GM23248 (cell line): ENCODE measurements at regions not wholly inside any gene's neighbourhood (a gene's known extent, or its start where the extent isn't known, plus 50 kb on each side); places are given as distances from the start of the nearest gene placed in this dataset.
"Not testable (repeated sequence)": the region's sequence is repeated elsewhere in the genome, so short reads cannot be mapped to it uniquely, and the experiment has no call there.

ENCODE experiments used
- DNase-seq: peaks from one replicate; pipeline ENCODE4 v3.0.0-alpha.2; 2015
- H2AFZ ChIP-seq: fragments of 200-600 bp; sonication (generic); 2 replicates; pipeline ENCODE4 v1.6.1; 2016; ENCODE audit warnings: antibody characterized with exemption
- H3F3A ChIP-seq: fragments of 200-600 bp; sonication (generic); 2 replicates; pipeline ENCODE4 v1.6.1; 2016; ENCODE audit warnings: mild to moderate bottlenecking, antibody characterized with exemption, mixed run types; ENCODE audit not compliant: insufficient read depth
- H3K27ac ChIP-seq: fragments of 200-600 bp; sonication (generic); 2 replicates; pipeline ENCODE4 v1.5.1; 2016; ENCODE audit warnings: mild to moderate bottlenecking
- H3K27me3 ChIP-seq: fragments of 200-600 bp; sonication (generic); replicated peaks from 2 replicates; pipeline ENCODE4 v1.6.1; 2016; ENCODE audit warnings: mild to moderate bottlenecking; ENCODE audit not compliant: insufficient read depth
- H3K36me3 ChIP-seq: fragments of 200-600 bp; sonication (generic); 2 replicates; pipeline ENCODE4 v1.6.1; 2016; ENCODE audit warnings: low read depth, mild to moderate bottlenecking
- H3K4me1 ChIP-seq: fragments of 200-600 bp; sonication (generic); 2 replicates; pipeline ENCODE4 v1.6.1; 2016; ENCODE audit warnings: mild to moderate bottlenecking; ENCODE audit not compliant: insufficient read depth
- H3K4me2 ChIP-seq: fragments of 200-600 bp; sonication (generic); one replicate; pipeline ENCODE4 v1.6.1; 2016; ENCODE audit warnings: mild to moderate bottlenecking; ENCODE audit not compliant: unreplicated experiment
- H3K4me3 ChIP-seq: fragments of 200-600 bp; sonication (generic); 2 replicates; pipeline ENCODE4 v1.5.1; 2016; ENCODE audit warnings: mild to moderate bottlenecking
- H3K79me2 ChIP-seq: fragments of 200-600 bp; sonication (generic); 2 replicates; pipeline ENCODE4 v1.6.1; 2016; ENCODE audit warnings: mild to moderate bottlenecking; ENCODE audit not compliant: insufficient read depth
- H3K9ac ChIP-seq: fragments of 200-600 bp; sonication (generic); 2 replicates; pipeline ENCODE4 v1.6.1; 2016; ENCODE audit warnings: mild to moderate bottlenecking
- H3K9me2 ChIP-seq: fragments of 200-600 bp; sonication (generic); 2 replicates; pipeline ENCODE4 v1.6.1; 2016; ENCODE audit warnings: mixed run types, mild to moderate bottlenecking, moderate library complexity; ENCODE audit not compliant: insufficient read depth
- H3K9me3 ChIP-seq: fragments of 200-600 bp; sonication (generic); one replicate; pipeline ENCODE4 v1.6.1; 2017; ENCODE audit warnings: low read depth
- H4K20me1 ChIP-seq: fragments of 200-600 bp; sonication (generic); 2 replicates; pipeline ENCODE4 v1.6.0; 2016; ENCODE audit not compliant: insufficient read depth
- EZH2 ChIP-seq: fragments of 200-600 bp; sonication (generic); IDR thresholded peaks from 2 replicates; pipeline ENCODE4 v1.6.1; 2018; ENCODE audit warnings: antibody characterized with exemption, mild to moderate bottlenecking; ENCODE audit not compliant: insufficient read depth, poor library complexity, severe bottlenecking
- EZH2phosphoT487 ChIP-seq: fragments of 200-600 bp; sonication (generic); IDR thresholded peaks from 2 replicates; pipeline ENCODE4 v1.6.1; 2018; ENCODE audit warnings: antibody characterized with exemption, moderate library complexity, mild to moderate bottlenecking, low read depth; ENCODE audit not compliant: insufficient read depth
- WGBS, 2 experiments: methylation state at CpG; one replicate each; pipeline ENCODE4 v1.1.6; 2015 to 2017; ENCODE audit warnings: low lambda C conversion rate in 2 of 2, low coverage in 1 of 2; ENCODE audit errors: missing lambda C conversion rate in 2 of 2; 5-methylcytosine and 5-hydroxymethylcytosine counted together
- in situ Hi-C: fragments of 300-500 bp; cut with MboI; formaldehyde crosslinking; loops from 2 replicates; pipeline ENCODE4 v1.15.0; 2020

- in situ Hi-C loops: no loop called here
- Histone ChIP-seq H2AFZ (no peak overlapping the region), H3K9me2 (no peaks in the 10 kb centered on the region), H4K20me1 (no peaks in the 10 kb centered on the region), H3K4me2 (no peak overlapping the region), H3K4me1 (no peaks in the 10 kb centered on the region), H3K36me3 (no peaks in the 10 kb centered on the region; the same call in 1 of the 2 replicates), H3K9me3 (peaks cover 2% of the 10 kb centered on the region), H3F3A (no peaks in the 10 kb centered on the region), H3K27ac (no peak overlapping the region), H3K79me2 (no peaks in the 10 kb centered on the region), H3K27me3 (no peaks in the 10 kb centered on the region), H3K4me3 (no peak overlapping the region), H3K9ac (no peak overlapping the region)
- DNase-seq: no peak
- 67 to 79% methylated on average over 3 of the region's 3 CpGs for whole genome bisulfite sequencing, 2 experiments
- TF ChIP-seq EZH2 (no peak), EZH2phosphoT487 (no peak)
These were observed 332.2 kb upstream of the TANK start for GRCh38 chr2:160828076-160828475.

- H3K27me3 ChIP-seq, in situ Hi-C loops: not testable (repeated sequence)
These were observed 327.8 kb upstream of the TANK start for GRCh38 chr2:160832381-160832780.

GRCh38 chr2:160835166-160835565, 325.1 kb upstream of the TANK start:
- Histone ChIP-seq H3K9me3 (no peaks in the 10 kb centered on the region), H3K79me2 (no peaks in the 10 kb centered on the region), H3K27me3 (no peaks in the 10 kb centered on the region), H3F3A (peaks cover 13% of the 10 kb centered on the region), H3K4me1 (peaks cover 22% of the 10 kb centered on the region), H3K27ac (no peak overlapping the region), H3K9ac (no peak overlapping the region), H3K9me2 (peaks cover 4% of the 10 kb centered on the region; the same call in 1 of the 2 replicates), H3K4me2 (no peak overlapping the region), H3K4me3 (no peak overlapping the region), H4K20me1 (no peaks in the 10 kb centered on the region), H2AFZ (no peak overlapping the region), H3K36me3 (no peaks in the 10 kb centered on the region)
- TF ChIP-seq EZH2: no peak
- no peak for TF ChIP-seq EZH2phosphoT487
- 92 to 98% methylated on average over 2 of the region's 2 CpGs for WGBS, 2 experiments
- in situ Hi-C loops: no loop called here
- DNase-seq: no peak

More at GRCh38 chr2:160832381-160832780, 327.8 kb upstream of the TANK start:
- H2AFZ ChIP-seq, H3K9ac ChIP-seq, H3K4me2 ChIP-seq, H3K36me3 ChIP-seq, H3K9me2 ChIP-seq, H3K4me3 ChIP-seq, H3K9me3 ChIP-seq, H4K20me1 ChIP-seq, H3K27ac ChIP-seq, H3K79me2 ChIP-seq, DNase-seq: not testable (repeated sequence)
- peaks cover 14% of the 10 kb centered on the region for H3K4me1 ChIP-seq
- peaks cover 13% of the 10 kb centered on the region for H3F3A ChIP-seq
- 90 to 93% methylated on average over 5 of the region's 5 CpGs for WGBS, 2 experiments

GRCh38 chr2:160836755-160837154, 323.5 kb upstream of the TANK start:
- Histone ChIP-seq H3K9me2 (peaks cover 4% of the 10 kb centered on the region; the same call in 1 of the 2 replicates), H3K9ac (0 out of 2 replicates have a peak overlapping the region, but pooled peaks have one; percentile 2), H3K36me3 (no peaks in the 10 kb centered on the region), H3K79me2 (no peaks in the 10 kb centered on the region), H3K27ac (peak overlapping the region; percentile 48), H3F3A (peaks cover 13% of the 10 kb centered on the region), H3K4me1 (peaks cover 22% of the 10 kb centered on the region), H3K9me3 (no peaks in the 10 kb centered on the region), H3K27me3 (no peaks in the 10 kb centered on the region), H4K20me1 (no peaks in the 10 kb centered on the region), H3K4me3 (no peak overlapping the region), H2AFZ (no peak overlapping the region), H3K4me2 (peak overlapping the region; percentile 61)
- 0 to 3% methylated on average over 1 of the region's 1 CpG for WGBS, 2 experiments
- no peak for TF ChIP-seq EZH2phosphoT487
- TF ChIP-seq EZH2: no peak
- in situ Hi-C loops: no loop called here
- DNase-seq: peak; percentile 90

- Histone ChIP-seq H3K4me3 (no peak overlapping the region), H3K79me2 (no peaks in the 10 kb centered on the region), H3K9me2 (peaks cover 4% of the 10 kb centered on the region; the same call in 1 of the 2 replicates), H3K9ac (0 out of 2 replicates have a peak overlapping the region, but pooled peaks have one; percentile 2), H3K4me1 (peaks cover 22% of the 10 kb centered on the region), H3K27ac (peak overlapping the region; percentile 48), H2AFZ (0 out of 2 replicates have a peak overlapping the region, but pooled peaks have one; percentile 6), H4K20me1 (no peaks in the 10 kb centered on the region), H3K36me3 (no peaks in the 10 kb centered on the region), H3K4me2 (peak overlapping the region; percentile 48), H3F3A (peaks cover 13% of the 10 kb centered on the region), H3K27me3 (no peaks in the 10 kb centered on the region), H3K9me3 (no peaks in the 10 kb centered on the region)
- TF ChIP-seq EZH2 (no peak), EZH2phosphoT487 (no peak)
- in situ Hi-C loops: no loop called here
- peak; percentile 21 for DNase-seq
These were observed 322.8 kb upstream of the TANK start for GRCh38 chr2:160837416-160837815.
